HG02642 (cell line): ENCODE measurements at regions not wholly inside any gene's neighbourhood (a gene's known extent, or its start where the extent isn't known, plus 50 kb on each side); places are given as distances from the start of the nearest gene placed in this dataset.
"Not testable (repeated sequence)": the region's sequence is repeated elsewhere in the genome, so short reads cannot be mapped to it uniquely, and the experiment has no call there.

Source experiments
- ATAC-seq: cut with Tn5 transposase; IDR thresholded peaks from one replicate; pipeline ENCODE4 v1.9.1; 2021; ENCODE audit warnings: mild to moderate bottlenecking; ENCODE audit not compliant: unreplicated experiment, poor library complexity

DNA sequence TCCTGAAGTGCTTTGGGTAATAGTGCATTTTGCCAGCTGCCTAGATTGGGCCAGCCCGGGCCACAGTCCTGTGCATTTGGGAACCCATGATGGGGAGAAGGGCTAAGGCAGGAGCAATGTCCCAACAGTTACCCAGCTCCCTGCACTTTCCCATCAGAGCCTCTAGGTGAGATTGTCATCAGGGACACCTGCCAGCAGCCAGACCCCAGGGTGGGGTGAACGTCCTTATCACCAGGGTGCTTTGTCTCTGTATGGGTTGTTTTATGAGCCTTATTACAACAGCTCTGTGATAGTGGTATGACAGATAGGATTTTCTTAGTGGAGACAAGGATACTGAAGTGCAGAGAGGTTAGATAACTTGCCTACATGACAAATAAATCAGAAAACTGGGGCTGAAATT, 365.7 kb downstream of the OSTF1 start:
- ATAC-seq = no peak

DNA sequence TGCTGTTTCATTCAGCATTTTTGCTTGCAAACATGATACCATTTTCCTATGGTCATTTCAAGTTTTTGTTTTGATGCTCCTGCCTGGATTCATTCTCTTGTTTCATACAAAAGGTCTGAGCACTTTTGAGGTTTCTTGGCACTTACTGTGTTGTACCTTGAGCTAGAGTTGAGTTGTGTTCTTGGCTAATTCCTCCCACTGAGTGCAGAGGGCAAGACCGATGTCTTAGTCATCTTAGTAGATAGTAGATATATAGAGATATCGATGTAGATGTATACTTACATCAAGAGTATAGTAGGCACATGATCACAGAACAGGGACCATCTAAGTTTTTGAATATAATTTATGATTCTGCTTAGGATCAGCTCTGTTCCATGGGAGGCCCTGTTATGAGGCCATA, 366.6 kb downstream of the OSTF1 start:
- no peak for ATAC-seq

DNA sequence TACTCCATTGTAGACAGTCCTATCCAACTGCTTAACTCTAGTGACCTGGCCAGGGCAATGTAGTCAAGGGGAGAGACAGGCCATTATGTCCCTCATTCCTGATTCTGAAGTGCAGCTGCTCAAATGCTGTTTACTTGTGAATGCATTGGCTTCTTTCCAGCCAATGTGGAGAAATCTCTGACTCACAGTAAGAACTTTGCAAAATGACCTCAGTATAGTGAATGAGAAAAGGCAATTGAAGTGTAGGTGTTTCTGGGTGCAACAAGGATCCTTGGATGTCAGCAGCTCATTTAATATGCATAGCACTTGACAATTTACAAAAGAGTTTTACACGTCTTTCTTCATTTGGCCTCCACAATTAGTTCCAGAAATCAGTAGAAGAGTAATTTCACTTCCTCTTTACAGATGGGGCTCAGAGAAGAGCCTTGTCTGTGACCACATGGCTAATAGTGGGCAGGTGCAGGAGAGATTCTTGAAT, 367.2 kb downstream of the OSTF1 start:
- ATAC-seq = peak; percentile 95

DNA sequence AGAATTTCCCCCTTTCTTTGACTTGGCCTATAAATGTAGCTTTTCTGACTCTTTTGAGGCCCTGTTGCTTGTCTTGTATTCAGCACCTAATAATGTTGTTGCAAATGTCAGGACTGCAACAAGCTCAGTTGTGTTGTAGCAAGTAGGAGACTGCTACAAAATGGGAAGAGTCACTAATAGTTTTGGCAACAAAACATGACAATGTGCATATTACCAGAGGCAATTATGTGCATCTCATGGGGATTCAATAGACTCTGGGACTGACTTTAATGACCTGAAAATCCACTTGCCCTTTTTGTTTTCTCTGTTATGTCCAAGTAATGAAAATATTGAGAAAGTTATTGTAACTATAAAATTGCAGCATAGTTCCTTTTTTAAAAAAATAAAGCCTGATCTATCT, 368.4 kb downstream of the OSTF1 start:
- ATAC-seq = no peak

DNA sequence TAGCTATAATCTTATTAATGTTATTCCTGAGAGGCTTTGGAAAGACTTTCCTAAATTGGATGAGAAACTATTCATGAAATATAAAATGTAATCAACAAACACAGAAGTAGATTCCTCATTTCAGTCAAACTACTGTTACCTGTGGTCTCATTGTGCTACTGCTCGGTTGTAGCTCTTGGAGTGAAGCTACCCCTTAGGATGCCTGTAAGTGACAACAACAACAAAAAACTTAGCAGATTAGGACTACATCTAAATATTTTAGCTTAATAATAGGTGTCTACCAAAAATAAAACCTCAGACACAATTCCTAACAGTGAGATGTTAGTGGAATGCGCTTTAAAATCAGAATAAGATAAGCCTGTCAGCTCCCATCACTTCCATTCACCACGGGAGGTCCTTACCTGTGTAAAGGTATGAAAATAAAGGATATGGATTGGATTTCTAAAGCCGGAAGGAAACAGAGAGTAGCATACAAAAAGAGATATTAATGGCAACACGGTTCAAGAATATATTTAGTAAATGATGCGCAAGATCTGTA, 369.2 kb downstream of the OSTF1 start:
- no peak for ATAC-seq

DNA sequence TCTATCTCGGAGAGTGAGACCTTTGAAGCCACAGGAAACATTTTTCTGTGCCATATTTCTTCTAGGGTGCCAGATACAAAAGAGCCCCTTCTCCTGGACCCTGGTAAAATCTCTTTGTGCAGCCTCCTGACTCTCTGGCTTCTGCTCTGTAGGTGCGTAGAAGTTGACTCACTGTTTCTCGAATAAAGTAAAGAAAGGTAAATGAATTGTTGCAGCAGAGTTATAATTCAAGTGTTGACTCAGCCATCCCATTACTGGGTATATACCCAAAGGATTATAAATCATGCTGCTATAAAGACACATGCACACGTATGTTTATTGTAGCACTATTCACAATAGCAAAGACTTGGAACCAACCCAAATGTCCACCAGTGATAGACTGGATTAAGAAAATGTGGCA, 371.0 kb downstream of the OSTF1 start:
- ATAC-seq = not testable (repeated sequence)

DNA sequence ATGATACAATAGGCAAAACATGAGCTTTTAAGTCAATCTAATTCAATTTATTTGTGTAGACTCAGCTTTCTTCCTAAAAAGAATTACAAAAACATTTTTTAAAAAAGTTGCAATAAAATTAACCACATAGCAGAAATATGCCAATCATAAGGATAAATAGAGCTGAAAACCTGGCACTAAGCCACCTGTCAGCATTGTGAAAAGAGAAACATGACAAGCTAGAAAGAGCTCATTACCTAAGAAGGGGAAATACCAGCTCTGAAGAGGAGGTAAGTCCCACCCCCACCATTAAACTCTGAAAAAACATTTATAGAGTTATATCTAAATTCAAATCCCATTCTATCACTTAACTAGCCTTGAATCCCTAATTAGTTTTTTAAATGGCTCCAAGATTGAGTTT, 372.9 kb downstream of the OSTF1 start:
- ATAC-seq = no peak

DNA sequence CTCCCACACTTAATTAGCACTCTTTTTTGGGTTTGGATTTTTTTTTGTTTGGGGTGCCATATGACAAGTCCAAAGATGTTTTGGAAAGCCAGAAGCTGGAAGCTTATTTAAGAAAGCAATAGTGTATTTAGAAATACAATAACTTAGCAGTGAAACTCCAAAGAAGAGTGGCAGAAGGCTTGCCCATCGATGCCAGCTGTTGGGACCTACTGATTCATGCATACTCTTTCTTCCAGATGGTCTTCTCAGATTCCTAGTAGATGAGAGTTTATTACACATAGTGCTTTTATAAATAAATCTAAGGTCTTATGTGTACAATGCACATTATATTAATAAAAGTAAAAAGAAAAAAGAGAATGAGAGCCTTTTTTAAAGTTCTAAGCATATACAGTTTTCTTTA, 374.6 kb downstream of the OSTF1 start:
- ATAC-seq = no peak

DNA sequence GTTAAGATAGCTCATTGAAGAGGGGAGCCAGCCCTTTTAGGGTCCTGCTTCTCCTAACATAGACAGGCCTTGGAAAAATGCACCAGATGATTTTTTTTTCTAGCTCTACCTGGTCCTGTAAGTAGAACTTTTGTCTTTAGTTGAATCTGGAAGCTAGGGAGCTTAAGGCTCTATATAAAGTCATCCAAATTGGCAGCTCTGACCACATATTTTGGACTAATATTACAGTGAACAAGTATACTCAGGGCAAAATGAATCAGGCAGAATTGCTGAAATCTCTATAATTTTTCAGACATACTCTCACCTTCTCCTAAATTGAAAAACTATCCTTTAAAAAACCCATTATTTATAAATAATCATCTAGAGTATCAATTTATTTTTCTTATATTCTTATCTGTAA, 375.6 kb downstream of the OSTF1 start:
- no peak for ATAC-seq

DNA sequence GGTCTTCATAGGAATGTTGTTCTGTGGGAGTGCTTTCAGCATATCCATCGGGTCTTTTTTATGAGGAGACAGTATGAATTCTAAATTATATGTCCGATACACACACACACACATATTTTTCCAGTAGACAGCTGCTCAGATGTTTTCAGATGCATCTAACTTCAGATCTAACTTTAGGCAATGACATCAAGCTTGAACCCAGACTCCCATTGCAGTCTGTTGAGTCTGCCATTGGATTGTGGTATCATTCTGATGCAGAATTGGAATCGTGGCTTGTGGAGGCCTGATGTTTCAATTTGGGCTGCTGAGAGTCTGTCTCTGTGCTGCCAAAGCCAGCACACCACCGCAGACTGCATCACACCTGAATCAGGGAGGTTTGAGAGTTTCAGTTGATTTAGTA, 376.4 kb downstream of the OSTF1 start:
- ATAC-seq = no peak

DNA sequence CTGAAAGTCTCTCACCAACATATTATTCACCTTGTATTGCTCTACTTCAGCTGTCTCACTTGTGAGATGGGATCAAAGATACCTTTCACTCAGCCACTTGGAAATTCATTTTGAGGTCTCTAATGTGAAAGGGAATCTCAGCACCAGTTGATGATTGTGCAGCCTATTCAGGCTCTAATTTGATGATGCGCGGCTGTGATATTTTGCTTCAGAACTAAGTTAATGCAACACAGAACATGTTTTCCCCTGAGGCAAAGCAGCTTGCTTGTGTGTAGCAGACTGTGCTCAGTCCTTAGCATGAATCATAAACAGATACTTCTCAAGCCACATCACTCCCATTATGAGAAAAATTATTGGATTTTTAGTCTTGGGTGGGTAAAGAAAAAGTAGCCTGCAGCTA, 378.8 kb downstream of the OSTF1 start:
- no peak for ATAC-seq

DNA sequence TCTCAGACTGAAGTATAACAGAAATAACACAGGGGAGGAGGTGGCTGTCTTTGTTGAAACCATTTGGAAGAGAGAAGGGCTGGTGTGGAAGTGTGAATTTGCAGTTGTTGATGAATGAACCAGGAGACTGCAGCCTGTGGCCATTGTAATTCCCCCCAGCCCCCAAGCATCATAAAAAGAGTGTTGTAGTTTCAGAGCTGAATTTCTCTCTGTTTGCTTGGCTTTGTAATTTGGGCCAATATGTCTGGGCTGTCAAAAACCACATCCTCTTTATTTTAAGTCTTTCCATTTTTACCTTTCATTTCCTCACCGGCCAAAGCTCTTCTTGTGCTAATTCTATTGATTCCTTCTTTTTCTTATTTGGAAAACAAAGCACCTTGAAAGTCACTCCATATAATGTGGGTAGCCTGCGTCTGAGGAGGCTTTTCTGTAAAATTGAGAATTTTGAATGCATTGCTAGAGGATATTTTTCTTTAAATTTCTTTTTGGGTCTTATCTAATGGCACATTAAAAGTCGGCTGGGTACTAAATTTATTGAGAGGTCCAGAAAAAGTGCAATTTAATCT, 383.3 kb downstream of the OSTF1 start:
- ATAC-seq = no peak

DNA sequence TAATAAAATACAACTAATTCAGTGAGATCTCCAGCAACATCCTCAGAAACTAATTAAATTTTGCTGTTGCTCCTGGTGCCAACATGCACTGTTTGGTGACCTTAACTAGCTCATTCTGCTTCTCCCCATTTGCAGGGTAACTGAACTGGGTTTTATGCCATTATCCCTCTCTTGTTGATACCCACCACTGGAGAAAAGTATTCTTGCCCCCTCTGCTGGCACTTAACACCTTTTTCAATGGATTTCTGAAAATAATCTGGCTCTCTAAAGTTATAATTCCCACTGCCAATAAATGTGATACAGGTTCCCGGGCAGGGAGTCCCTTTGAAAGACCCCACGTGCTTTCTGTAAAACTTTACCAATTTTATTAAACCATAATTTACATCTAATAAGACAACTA, 394.3 kb downstream of the OSTF1 start:
- no peak for ATAC-seq

DNA sequence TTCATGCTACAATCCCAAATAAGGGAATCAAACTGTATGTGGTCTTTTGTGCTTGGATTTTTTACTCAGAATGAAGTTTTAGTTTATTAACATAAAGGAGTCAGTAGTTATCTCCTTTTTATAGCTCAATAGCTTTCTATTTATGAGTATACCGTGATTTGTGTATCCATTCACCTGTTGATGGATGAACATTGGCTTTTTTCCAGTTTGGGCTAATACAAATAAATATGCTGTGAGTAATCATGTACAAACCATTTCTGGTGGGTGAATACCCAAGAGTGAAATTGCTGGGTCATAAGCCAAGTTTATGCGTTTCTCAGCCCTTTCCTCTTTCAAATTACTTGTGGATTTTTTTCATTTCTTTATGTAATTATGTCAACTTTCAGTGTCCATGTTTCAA, 395.3 kb downstream of the OSTF1 start:
- ATAC-seq = no peak

DNA sequence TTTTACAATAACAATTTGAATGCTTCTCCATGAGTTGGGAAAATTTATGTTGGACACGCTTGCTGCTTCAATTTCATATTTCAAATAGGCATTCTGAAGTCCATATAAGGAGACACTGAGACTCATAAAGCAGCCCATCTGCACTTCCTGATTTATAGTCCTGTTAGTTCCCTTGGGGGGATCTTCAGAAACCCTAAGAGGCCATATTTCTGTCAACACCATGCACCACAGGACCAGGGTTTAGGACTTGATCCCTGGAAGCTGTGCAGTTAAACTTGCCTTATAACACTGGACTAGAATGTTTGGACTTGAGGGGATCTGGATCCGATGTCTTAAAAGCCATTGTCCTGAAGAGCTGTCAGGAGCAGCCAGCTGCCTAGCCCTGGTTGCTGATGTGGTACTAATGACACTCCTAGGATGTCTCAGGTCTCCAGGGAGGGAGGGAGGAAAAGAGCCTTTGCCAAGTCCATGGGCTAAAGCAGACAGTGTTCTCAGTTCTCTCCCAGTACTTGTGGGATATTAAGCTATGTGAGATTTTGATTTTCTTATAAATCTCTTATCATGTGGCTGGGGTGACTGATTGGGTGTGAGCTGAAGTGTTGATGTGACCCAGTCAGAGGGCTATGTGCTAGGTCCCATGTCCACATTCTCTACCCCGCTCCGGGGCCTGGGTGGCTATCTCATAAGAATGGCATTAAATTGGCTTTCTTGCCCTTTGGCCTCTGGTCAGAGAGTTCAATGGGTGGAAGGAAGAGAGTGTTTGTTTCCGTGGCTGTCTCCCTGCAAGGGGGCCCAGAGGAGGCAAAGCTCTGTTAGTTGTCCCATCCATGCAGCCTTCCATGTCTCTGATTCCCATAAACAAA, 399.8 kb downstream of the OSTF1 start:
- ATAC-seq = no peak

DNA sequence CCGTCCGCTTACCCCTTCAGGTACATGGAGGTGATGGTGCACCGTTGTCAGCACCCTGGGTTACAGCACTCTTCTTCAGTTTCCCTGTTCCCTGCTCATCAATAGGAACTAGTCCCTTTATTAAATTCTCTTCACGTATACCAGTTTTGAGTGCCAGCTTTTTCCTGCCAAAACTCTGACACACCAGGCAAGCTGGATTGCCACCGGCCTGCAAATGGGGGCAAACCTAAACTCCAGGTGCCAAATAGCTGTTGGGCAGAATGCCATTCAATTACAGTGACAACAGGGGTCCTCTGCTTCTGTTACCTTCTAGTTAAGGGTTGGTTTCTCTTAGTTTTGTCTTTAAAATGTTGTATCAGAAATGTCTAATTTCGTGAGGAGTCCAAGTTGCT, 400.4 kb downstream of the OSTF1 start:
- no peak for ATAC-seq

DNA sequence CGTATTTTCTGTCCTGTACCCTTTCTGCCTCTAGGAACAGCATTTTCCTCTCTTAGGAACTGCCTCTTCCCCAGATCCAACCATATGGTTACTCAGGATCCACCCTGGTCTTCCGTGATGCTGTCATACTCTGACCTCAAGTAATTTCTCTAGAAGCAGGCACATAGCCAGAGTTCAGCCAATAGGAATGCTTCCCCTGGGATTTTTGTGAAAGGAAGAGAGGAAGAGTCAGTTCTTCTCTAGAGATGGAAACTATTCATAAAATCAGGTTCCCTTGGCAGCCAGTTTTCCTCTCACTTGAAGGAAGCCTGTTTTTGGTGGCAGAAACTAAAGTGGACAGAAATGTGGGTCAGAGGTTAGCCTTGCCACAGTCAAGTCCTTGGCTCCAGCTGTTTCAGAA, 400.1 kb upstream of the PCSK5 start:
- no peak for ATAC-seq

DNA sequence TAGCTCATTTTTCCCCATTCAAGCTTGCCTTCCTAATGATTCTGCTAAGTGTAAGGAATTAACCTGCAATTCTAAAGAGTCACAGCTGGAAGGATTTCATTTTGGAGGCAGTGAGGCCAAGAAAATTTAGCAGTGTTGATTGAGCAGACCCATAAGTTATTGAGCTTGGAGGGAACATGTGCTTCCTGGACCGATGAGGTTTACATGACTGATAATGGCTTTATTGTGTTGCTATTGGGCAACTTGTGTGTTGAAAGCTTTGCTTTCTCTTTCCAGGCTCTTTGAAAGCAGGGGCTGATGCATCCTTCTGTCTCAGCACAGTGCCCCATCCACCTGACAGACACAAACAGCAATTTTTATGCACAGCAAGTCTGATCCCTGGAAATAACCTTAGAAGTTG, 398.9 kb upstream of the PCSK5 start:
- ATAC-seq = no peak

DNA sequence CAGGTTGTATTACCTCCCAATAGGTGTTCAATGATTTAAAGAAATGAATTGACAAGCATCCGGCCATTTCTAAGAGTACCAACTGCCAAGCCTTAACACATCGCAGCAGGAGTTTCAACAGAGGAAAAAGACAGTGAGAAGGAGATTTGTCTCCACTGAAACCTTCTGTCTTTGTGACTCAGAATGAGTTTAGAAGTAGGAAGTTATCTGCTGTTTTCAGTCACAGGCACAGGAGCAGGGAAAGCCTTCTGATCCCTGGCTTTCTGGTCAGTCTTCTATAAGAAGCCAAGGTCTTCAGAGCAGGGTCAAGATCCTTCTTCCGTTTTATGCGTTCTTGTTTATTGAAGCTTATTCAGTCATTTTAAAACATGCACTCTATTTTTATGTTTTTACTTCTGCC, 390.7 kb upstream of the PCSK5 start:
- ATAC-seq = no peak

DNA sequence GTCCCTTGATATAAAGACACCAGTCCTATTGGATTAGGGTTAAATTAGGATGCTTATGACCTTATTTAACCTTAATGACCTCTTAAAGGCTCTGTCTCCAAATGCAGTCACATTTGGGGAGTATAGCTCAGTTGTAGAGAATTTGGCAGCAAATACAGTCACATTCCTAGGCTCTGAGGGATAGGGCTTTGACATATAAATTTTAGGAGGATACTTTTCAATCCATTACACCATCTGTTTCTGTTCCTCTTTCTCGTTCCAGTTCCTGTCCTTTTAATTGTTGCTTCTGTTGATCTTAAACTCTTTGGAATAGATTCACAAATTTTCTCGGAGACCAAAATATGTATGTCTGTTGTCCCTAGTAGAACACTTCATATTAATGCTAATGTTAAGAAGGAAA, 390.0 kb upstream of the PCSK5 start:
- no peak for ATAC-seq

DNA sequence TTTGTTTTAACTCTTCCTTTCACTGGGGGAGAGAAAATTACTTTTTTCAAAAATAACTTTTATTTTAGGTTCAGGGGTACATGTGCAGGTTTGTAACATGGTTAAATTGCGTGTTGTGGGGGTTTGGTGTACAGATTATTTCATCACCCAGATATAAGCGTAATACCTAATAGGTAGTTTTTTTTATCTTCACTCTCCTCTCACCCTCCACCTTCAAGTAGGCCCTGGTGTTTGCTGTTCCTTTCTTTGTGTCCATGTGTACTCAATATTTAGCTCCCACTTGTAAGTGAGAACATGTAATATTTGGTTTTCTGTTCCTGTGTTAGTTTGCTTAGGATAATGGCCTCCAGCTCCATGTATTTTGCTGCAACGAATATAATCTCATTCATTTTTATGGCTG, 389.5 kb upstream of the PCSK5 start:
- ATAC-seq = not testable (repeated sequence)

DNA sequence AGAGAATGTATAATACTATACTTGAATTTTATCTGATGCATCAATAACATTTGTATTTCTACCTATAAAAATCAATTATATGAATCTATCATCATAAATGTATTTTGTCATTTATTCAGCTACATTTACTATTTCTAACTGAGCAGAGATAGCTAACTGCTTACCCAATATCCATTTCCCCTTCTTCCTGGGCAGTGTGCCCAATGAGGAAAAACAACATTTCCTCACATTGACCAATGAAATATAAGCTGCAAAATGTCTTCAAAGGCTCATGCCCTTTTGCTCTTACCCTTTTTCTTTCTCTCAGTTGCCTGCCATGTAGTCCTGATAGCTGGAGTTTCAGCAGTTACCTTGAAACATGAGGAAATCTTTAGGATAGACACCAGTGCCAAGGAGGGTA, 385.8 kb upstream of the PCSK5 start:
- no peak for ATAC-seq
